Stimulated activated CD4-positive, alpha-beta T cell treated with anti-CD3 and anti-CD28 coated beads, Interleukin-4, amount 100 ng/mL, for 4 hours (primary cell): ENCODE measurements at regions not wholly inside any gene's neighbourhood (a gene's known extent, or its start where the extent isn't known, plus 50 kb on each side); places are given as distances from the start of the nearest gene placed in this dataset.

Experiments
- DNase-seq, 2 experiments: peaks; one replicate each; pipeline ENCODE4 v3.0.0-alpha.2; 2020

DNA sequence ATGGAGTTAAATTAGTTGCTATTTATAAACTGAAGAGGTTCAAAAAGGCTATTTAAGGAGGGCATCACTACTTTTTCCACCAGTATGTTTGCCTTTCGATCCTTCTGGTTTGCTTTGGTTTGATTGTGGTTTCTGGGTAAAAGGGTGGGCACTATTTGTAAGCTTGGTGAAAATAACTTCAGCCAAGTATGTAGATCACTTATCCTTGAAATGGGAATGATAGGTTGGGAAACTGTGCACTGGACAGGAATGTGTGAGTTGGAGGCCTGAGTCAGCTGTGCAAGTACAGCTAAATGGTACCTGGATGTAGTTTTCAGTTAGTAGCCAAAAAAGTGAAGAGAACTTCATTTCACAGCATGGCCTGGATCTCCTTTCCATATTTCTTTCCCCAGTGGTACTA, 466.2 kb downstream of the ENC1 start:
- DNase-seq = no peak

DNA sequence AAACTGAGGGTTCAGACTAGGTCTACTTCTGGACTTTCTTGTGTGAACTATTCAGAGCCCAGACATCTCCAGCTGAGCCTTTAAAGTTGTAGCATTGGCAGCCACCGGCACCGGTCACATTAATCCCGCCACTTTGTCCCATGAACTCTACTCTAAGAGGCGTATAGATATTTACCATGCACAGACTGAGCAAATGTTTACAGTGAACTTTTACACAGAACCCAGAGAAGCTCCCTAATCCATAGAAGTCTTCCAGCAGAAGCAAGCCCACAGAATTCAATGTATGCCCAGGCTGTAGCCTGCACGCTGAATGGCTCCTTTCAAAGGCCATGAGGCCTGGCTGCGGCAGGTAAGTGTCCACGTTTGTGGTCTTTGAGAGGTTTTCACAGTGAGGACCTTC, 466.9 kb downstream of the ENC1 start:
- no peak for DNase-seq

- no peak for DNase-seq
Measured at GRCh38 chr5:74173241-74173640, 467.3 kb downstream of the ENC1 start.

GRCh38 chr5:74169701-74170100, 470.8 kb downstream of the ENC1 start:
- no peak for DNase-seq

- DNase-seq = no peak
Measured at GRCh38 chr5:74167930-74168315, 472.6 kb downstream of the ENC1 start.

GRCh38 chr5:74167206-74167929, 473.2 kb downstream of the ENC1 start:
- no peak for DNase-seq

GRCh38 chr5:74166064-74166463, 474.5 kb downstream of the ENC1 start:
- no peak for DNase-seq

GRCh38 chr5:74164725-74165235, 475.7 kb downstream of the ENC1 start:
- DNase-seq = no peak

DNA sequence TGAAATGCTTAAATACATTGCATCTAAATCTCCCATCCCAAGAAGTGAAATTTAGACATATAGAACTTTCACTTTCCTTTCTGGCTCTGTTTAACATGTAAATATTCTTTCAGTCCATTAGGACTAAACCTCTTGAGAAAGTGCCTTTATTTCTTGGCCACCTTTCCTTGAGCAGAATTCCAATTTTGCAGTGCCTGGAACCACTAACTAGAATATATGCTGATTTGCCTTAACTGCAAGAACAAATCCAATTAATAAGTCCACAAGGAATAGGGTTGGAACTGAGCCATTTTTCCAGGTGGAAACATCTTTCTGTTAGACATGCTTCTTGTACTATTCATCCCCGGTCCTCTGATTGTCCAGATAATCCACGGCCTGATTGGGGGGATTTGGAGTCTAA, 478.0 kb downstream of the ENC1 start:
- DNase-seq = no peak

- no peak for DNase-seq
Measured at GRCh38 chr5:74161170-74161569, 479.4 kb downstream of the ENC1 start.

GRCh38 chr5:74156728-74157383, 483.7 kb downstream of the ENC1 start:
- no peak for DNase-seq

DNA sequence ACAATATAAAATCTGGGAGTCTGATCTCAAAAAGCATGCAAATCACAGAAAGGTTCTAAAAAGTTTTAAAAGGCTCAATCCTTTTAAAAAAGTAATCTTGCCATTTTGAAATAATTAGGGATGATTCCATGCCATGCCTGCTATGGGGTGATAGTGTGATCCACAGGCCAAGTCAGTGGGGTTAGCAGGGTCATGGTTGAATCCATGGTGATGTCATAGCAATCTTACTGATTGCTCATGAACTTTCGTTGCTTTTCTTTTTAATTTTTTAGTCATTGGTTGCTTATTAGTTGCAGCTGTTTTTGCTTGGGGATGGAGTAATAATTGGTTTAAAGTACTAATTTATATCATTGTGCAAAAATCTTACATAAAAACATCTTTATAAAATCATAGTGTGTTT, 485.0 kb downstream of the ENC1 start:
- no peak for DNase-seq

GRCh38 chr5:74154526-74154925, 486.0 kb downstream of the ENC1 start:
- no peak for DNase-seq

GRCh38 chr5:74153255-74153790, 487.2 kb downstream of the ENC1 start:
- DNase-seq = no peak

DNA sequence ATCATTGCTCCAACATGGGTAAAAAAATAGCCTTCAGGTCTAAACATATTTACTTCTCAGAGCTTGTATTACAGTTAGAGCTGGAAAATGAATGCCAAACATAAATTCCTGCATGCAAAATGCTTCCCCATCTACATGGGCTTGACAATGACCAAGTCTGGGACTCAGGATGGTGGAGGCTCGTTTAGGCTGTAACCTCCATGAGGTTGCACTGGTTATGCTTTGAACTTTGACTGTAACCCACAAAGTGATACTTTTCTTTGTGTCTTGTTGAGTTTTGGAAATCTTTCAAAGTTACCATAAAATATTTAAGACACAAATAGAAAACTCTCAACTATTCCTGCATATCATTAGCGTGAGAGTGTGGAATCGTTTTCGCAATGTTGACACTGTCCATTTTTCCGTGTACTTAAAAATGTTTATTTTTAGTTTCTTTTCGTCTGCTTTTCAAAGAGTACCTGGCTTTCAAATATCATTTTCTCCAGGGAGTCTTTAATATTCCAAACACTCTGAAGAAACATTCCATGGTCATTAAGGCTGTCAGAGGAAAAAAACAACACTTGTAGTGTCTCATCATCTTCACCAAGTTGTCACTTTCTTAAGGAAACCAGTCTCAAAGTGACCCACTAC, 487.8 kb downstream of the ENC1 start:
- no peak for DNase-seq

DNA sequence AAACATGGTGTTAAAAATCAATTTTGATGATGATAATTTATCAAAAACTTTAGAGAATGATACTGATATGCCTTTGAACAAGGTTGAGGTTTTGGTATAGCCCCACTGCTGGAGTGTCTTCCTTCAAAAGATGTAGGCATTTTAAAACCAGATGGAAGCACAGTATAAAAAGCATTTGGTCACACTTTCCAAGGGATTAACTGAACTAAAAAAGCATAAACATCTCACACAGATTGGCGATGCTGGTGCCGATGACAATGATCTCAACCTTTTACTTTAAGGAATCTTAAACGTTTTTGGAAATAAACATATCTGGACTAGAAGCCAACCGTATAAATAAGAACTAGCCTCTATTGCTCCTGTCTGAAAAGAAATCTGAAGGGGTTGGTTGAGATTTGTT, 488.4 kb downstream of the ENC1 start:
- DNase-seq = no peak

- no peak for DNase-seq
Measured at GRCh38 chr5:74149395-74149794, 491.1 kb downstream of the ENC1 start.

GRCh38 chr5:74148321-74148720, 492.2 kb downstream of the ENC1 start:
- no peak for DNase-seq

- no peak for DNase-seq
Measured at GRCh38 chr5:74146796-74147195, 493.7 kb downstream of the ENC1 start.

DNA sequence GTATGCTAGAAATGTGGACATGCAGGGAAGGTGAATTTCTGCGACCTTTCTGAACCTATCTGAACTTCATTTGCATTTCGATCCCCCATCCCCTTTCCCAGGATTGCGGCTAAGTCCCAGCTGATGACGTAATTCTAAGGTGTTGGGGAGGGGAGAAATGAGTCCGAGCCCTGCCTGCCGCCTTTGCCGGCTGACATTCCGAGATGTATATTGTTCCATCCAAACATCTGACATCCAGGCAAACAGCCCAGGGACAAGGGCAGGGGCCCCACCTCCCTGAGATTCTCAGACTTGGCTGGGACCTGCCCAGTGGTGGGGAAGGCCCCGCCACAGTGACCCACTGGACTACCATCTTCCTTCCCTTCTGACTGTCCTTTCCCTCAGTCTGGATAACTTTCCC, 494.6 kb downstream of the ENC1 start:
- no peak for DNase-seq

GRCh38 chr5:74143721-74144330, 496.7 kb downstream of the ENC1 start:
- no peak for DNase-seq

DNA sequence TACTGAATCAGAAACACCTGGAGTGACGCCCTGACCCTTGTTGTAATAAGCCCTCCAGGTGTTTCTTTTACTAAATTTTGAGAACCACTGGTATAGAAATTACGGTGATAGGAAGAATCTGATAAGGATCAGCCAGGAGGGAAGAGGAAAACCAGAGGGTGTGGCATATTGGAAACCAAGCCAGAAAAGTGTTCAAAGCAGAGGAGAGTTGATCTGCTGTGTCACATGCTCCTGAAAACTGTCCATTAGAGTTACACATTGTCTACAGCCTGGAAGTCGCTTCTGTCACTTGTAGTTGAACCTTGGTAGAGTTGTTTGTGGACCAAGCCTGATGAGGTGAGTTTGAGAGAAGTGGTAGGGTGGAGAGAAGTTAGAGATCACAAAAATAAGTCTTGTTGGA, 497.4 kb downstream of the ENC1 start:
- DNase-seq = no peak

DNA sequence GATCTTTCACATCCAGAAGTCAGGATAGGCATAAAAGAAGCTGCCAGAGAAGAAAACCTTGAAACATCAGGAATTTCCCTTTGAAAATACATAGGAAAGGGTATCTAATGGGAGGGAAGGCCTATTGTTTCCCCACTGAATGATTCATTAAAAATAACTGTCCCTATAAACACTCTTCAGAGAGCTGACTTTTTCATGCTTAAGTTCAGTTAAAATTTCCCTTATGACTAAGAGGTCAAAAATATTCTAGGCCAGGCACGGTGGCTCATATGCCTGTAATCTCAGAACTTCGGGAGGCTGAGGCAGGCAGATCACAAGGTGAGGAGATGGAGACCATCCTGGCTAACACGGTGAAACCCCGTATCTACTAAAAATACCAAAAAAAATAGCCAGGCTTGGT, 499.5 kb downstream of the ENC1 start:
- DNase-seq = no peak

GRCh38 chr5:74140409-74140808, 500.1 kb downstream of the ENC1 start:
- no peak for DNase-seq
